Activated naive CD8-positive, alpha-beta T cell treated with anti-CD3 and anti-CD28 coated beads, Interleukin-2, amount 50 U/mL, for 24 hours (primary cell): ENCODE measurements at regions not wholly inside any gene's neighbourhood (a gene's known extent, or its start where the extent isn't known, plus 50 kb on each side); places are given as distances from the start of the nearest gene placed in this dataset.
A peak's percentile ranks its signal among the peaks of the same experiment; 100 is the strongest.

Source experiments
- ATAC-seq: fragments of 150-1000 bp; cut with Tn5 transposase; one replicate; pipeline ENCODE4 v1.10.0; 2021
- DNase-seq: peaks from one replicate; pipeline ENCODE4 v3.0.0; 2021
- H3K27ac Mint-ChIP-seq: one replicate; pipeline ENCODE4 v1.8.0; 2021; ENCODE audit warnings: mild to moderate bottlenecking, mixed read lengths
- H3K27me3 Mint-ChIP-seq: one replicate; pipeline ENCODE4 v1.8.0; 2021; ENCODE audit warnings: mixed read lengths
- H3K36me3 Mint-ChIP-seq: one replicate; pipeline ENCODE4 v1.8.0; 2021; ENCODE audit warnings: low read depth, mixed read lengths
- H3K4me1 Mint-ChIP-seq: one replicate; pipeline ENCODE4 v1.8.0; 2021; ENCODE audit warnings: mixed read lengths
- H3K4me3 Mint-ChIP-seq: one replicate; pipeline ENCODE4 v1.8.0; 2021; ENCODE audit warnings: mild to moderate bottlenecking, moderate library complexity, mixed read lengths
- H3K9me3 Mint-ChIP-seq: one replicate; pipeline ENCODE4 v1.8.0; 2021; ENCODE audit warnings: mixed read lengths

DNA sequence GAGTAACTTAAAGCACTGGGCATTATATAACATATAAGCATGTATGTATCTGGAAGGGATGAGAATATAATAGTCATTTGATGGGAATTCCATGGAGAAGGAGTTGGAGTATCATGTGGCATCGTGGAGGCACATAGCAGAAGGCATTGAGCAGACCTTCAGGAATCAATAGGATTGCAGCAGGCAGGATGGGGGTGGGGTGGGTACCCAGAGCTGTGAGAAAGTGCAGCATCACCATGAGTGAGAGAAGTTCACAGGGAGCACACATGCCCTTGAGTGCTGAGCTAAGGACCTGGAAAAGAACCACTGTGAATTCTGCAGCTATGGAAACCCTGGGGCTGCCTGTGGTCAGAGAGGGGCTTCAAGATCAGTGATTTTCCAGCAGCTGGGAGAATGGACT, 57.3 kb downstream of the MED10 start:
- H3K9me3 Mint-ChIP-seq, result peaks cover 9% of the 10 kb centered on the region
- H3K4me1 Mint-ChIP-seq, result no peaks in the 10 kb centered on the region
- ATAC-seq (no peak), DNase-seq (no peak)
- H3K4me3 Mint-ChIP-seq, result no peak overlapping the region
- H3K27ac Mint-ChIP-seq, result no peak overlapping the region
- no peaks in the 10 kb centered on the region for H3K27me3 Mint-ChIP-seq
- H3K36me3 Mint-ChIP-seq, result peaks cover 3% of the 10 kb centered on the region

DNA sequence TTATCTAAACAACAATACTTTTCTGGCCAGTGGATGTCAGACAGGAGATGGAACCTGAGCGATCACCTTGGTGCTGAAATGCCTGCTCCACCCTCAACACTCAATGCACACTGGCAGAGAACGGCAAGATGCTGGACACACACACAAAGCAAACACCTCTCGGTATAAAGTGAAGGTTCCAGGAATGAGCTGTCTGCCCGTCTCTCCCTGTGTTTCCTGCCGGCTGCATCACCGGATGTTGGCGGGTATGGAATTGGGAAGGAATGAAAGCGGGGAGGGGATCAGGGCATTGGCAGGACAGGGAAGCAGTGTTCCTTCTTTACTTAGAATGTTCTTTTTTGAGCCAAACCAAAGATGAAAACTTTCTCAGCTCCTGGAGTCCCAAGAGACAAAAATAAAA, 59.2 kb downstream of the MED10 start:
- Mint-ChIP-seq H3K4me1 (no peaks in the 10 kb centered on the region), H3K36me3 (peaks cover 3% of the 10 kb centered on the region), H3K9me3 (peaks cover 9% of the 10 kb centered on the region), H3K27ac (no peak overlapping the region), H3K27me3 (no peaks in the 10 kb centered on the region), H3K4me3 (no peak overlapping the region)
- DNase-seq (no peak), ATAC-seq (no peak)

DNA sequence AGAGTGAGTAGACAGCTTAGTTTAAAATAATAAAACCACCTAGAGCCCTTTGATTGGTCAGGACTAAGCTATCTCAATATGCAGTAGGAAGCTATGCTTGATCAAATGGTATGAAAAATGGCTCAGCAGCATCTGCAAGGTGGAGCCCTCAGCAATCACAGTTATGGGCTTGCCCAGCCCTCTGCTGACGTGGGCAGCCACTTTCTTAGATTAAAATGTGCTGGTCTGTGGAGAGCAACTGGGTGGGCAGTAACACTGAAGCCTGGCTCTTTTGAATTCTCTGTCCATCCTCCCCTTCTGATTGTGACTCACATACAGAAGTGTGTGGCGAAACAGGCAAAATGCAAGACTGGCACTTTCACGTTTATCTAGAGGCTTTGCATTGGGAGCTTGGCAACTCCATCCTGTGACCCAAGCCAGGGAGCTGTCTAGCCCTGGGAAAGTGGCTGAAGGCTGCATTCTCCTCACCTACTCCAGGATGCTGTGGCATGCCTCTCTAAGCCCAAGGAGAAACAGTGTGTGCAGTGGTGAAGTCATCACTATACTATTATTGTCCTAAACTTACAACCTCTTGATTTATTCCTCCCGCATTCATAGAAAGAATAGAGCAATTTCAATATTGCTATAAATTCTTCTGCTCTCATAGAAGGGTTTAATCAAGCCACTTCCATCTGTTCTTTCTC, 61.1 kb downstream of the MED10 start:
- peaks cover 9% of the 10 kb centered on the region for H3K9me3 Mint-ChIP-seq
- no peak overlapping the region for H3K4me3 Mint-ChIP-seq
- no peak overlapping the region for H3K27ac Mint-ChIP-seq
- DNase-seq, result no peak
- H3K36me3 Mint-ChIP-seq, result peaks cover 3% of the 10 kb centered on the region
- peaks cover 2% of the 10 kb centered on the region for H3K4me1 Mint-ChIP-seq
- ATAC-seq, result no peak
- no peaks in the 10 kb centered on the region for H3K27me3 Mint-ChIP-seq

DNA sequence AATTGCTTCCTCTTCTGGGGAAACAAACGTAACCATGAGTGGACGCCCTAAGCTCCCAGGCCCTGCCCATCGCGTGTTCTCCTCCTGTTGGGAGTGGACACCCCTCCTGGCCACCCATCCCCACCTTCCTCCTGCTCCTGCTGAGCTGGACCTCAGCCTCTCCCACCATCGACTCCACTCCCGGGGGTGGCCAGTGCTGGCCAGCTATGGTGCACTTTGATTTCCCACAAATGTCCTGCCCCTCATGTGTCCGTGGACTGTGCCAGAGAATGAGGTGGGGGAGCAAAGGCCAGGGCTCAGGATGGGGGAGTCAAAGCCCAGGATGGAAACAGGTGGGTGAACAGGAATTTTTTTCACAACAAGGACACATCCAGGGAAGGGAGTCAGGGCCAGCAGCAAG, 62.8 kb downstream of the MED10 start:
- Mint-ChIP-seq H3K4me1 (peaks cover 2% of the 10 kb centered on the region), H3K36me3 (no peaks in the 10 kb centered on the region), H3K27ac (no peak overlapping the region), H3K9me3 (no peaks in the 10 kb centered on the region), H3K4me3 (no peak overlapping the region), H3K27me3 (no peaks in the 10 kb centered on the region)
- DNase-seq (no peak), ATAC-seq (no peak)

DNA sequence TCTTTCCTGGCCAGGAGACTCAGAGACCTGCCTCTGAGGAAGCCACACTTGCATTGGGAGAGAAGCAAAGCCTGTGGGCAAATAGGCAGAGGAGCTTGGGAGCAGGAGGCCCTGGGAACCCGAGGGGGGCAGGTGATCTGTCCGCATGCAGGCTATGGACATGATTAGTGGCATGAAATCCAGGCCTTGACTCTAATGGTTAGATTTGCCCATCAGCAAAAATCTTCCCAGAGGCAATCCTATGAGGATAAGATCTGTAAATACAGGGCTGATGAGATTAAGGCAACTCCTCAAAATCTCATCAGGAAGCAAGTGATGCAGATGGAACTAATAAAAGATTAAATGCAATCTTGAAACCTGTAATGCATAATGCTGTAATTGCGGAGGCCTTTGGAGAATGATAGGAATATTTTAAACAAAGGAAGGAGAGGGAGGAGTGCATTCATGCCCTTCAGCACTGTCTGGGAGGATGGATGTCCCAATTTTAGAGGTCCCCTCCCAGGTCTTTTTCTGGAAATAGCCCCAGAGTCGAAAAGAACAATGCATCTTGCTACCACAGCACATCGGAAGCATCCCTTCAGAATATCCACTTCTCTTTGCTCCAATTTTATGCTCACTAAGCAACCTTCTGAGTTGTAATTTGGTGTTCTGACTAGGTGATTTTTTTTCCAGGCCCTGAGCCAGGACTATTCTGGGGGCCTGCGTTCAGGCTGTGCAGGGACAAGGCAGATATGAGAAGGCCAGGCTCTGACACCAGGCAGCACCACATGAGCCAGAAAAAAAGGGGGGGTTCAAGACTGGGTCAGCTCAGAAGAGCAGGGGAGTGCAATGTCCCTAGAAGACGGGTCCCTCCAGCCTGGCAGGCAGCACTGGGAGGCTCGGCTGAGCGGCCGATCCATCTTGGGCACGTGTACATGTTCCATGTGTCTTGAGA, 66.5 kb downstream of the MED10 start:
- Mint-ChIP-seq H3K9me3 (no peaks in the 10 kb centered on the region), H3K27ac (no peak overlapping the region), H3K27me3 (no peaks in the 10 kb centered on the region), H3K4me1 (peaks cover 2% of the 10 kb centered on the region), H3K36me3 (no peaks in the 10 kb centered on the region), H3K4me3 (no peak overlapping the region)
- DNase-seq (no peak), ATAC-seq (no peak)

DNA sequence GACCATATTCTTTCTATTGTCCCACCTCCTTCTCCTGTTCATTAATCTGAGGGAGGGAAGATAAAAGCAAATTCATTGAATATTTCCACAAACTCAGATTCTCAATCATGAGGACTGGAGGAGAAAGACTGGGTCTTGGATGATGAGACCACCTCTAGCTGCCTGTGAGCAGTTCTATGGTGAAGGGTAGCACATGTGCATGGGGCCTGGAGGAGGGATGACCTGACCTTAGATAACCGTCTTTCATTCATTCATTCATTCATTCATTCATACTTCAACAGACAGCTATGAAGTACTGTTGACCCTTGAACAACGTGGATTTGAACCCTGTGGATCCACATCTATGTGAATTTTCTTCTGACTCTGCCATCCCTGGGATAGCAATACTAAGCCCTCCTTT, 68.4 kb downstream of the MED10 start:
- Mint-ChIP-seq H3K27me3 (no peaks in the 10 kb centered on the region), H3K4me1 (peaks cover 2% of the 10 kb centered on the region), H3K9me3 (no peaks in the 10 kb centered on the region), H3K27ac (no peak overlapping the region), H3K36me3 (no peaks in the 10 kb centered on the region), H3K4me3 (no peak overlapping the region)
- no peak for ATAC-seq
- DNase-seq, result no peak

DNA sequence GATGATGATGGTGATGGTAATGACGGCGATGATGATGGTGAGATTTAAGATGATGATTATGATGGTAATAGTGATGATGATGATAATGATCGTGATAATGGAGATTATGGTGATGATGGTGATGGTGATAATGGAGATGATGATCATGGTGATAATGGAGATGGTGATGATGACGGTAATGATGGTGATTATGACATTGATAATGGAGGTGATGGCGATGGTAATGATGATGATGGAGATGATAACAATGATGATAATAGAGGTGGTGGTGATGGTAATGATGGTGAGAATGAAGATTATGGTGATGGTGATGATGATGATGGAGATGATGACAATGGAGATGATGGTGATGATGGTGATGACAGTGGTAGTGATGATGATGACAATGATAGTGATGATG, 69.7 kb downstream of the MED10 start:
- no peaks in the 10 kb centered on the region for H3K36me3 Mint-ChIP-seq
- no peak overlapping the region for H3K27ac Mint-ChIP-seq
- H3K4me1 Mint-ChIP-seq, result no peaks in the 10 kb centered on the region
- DNase-seq, result no peak
- no peaks in the 10 kb centered on the region for H3K27me3 Mint-ChIP-seq
- no peak overlapping the region for H3K4me3 Mint-ChIP-seq
- ATAC-seq, result no peak
- no peaks in the 10 kb centered on the region for H3K9me3 Mint-ChIP-seq

DNA sequence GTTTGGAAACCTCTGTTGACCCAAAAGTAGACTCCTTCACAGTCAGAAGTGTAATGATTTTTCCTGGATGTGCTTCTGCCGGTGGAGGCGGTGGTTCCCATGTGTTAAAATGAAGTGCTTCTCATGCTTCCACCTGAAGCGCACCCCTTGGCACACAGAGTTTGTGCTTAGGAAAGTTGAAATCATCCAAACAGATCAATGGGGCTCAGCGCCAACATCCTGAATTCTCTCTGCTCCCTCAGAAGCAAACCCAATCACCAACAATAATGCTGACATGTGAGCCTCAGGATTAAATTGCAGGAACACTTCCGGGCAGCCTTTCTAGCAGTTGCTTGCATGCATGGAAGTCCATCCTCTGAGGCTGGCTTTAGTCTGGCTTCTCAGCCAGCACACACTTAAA, 71.0 kb downstream of the MED10 start:
- H3K36me3 Mint-ChIP-seq, result no peaks in the 10 kb centered on the region

DNA sequence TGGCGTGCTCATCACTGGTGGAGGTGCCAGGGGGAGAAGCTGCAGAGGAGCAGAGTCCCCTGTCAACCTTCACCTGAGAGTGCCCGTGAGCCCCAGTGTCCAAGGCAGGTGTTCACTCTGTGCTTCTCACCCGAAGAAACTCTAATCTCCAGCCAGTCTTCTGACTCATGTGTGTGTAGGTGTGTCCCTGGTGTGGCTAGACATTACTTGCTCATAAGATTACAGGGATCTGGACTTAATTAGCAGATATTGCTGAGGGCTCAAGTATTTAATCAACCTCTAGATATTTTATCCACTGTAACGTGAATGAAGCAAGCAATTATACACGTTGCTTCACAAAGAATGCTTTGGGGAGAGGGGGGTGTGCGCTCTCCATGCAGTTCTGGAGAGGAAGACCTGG, 72.5 kb downstream of the MED10 start:
- DNase-seq, result no peak
- H3K27me3 Mint-ChIP-seq, result peaks cover 3% of the 10 kb centered on the region

More for the DNA sequence above, 71.0 kb downstream of the MED10 start:
- Mint-ChIP-seq H3K27me3 (no peaks in the 10 kb centered on the region), H3K4me1 (no peaks in the 10 kb centered on the region), H3K27ac (no peak overlapping the region), H3K4me3 (no peak overlapping the region), H3K9me3 (no peaks in the 10 kb centered on the region)
- DNase-seq, result no peak
- no peak for ATAC-seq

DNA sequence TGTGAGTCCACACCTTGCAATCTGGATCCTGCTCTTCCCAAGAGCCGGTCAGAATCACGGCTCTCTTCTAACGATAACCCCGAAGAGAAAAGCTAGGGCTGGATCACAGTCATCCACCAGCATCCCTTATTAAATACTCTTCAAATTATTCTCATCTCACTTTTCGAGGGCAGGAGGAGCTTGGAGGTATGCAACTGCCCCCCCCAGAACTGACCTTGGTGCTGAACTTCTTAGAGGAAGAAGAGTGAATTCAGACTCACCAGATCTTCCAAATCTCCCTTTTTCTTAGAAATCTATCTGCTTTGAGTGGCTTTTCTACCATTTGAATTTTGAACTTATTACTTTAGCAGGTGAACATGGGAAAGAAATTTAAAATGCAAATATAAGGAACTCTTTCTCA, 75.7 kb downstream of the MED10 start:
- no peak overlapping the region for H3K27ac Mint-ChIP-seq
- no peaks in the 10 kb centered on the region for H3K9me3 Mint-ChIP-seq
- no peaks in the 10 kb centered on the region for H3K36me3 Mint-ChIP-seq
- no peak overlapping the region for H3K4me3 Mint-ChIP-seq
- DNase-seq (no peak), ATAC-seq (no peak)
- no peaks in the 10 kb centered on the region for H3K4me1 Mint-ChIP-seq
- peaks cover 3% of the 10 kb centered on the region for H3K27me3 Mint-ChIP-seq

More for the DNA sequence above, 72.5 kb downstream of the MED10 start:
- H3K4me1 Mint-ChIP-seq, result no peaks in the 10 kb centered on the region
- ATAC-seq, result no peak
- no peaks in the 10 kb centered on the region for H3K9me3 Mint-ChIP-seq
- no peak overlapping the region for H3K27ac Mint-ChIP-seq
- H3K36me3 Mint-ChIP-seq, result no peaks in the 10 kb centered on the region
- H3K4me3 Mint-ChIP-seq, result no peak overlapping the region

DNA sequence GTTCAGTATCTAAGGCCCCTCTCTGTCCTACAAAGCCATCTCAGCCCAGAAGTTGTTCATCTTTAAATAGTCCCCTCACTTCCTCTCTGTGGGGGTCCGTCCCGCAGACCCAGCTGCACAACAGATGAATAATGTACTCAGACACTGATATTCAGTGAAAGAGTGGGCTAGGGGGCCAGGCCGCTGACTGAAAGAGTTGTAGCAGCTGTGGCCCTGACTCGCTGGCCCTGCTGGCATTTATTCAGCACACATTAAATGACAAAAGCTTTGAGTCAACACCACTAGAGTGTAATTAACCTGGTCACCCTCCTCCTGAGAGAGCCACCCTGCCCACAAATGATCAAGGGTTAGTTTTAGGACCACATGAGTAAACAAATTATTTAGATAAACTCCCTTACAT, 76.3 kb downstream of the MED10 start:
- ATAC-seq (no peak), DNase-seq (no peak)
- Mint-ChIP-seq H3K27ac (no peak overlapping the region), H3K9me3 (no peaks in the 10 kb centered on the region), H3K4me1 (no peaks in the 10 kb centered on the region), H3K36me3 (no peaks in the 10 kb centered on the region), H3K27me3 (peaks cover 3% of the 10 kb centered on the region), H3K4me3 (no peak overlapping the region)

DNA sequence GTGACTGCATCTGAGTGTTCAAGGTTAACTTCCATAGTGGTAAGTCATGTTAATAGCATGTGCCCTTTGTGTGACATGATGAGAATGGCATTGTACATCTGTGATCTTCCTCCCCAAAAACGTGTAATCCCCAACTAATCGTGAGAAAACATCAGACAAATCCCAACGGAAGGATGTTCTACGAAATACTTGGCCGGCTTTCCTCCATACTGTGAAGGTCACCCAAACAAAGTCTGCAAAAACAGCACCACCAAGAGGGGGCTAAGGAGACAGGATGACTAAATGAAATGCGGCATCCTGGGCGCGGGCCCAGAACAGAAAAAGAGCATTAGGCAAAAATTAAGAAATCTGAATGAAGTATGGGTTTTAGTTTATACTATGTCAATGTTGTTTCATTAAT, 81.8 kb downstream of the MED10 start:
- no peak for DNase-seq
- Mint-ChIP-seq H3K27me3 (peaks cover 3% of the 10 kb centered on the region), H3K27ac (no peak overlapping the region), H3K9me3 (no peaks in the 10 kb centered on the region), H3K4me3 (no peak overlapping the region), H3K36me3 (no peaks in the 10 kb centered on the region), H3K4me1 (no peaks in the 10 kb centered on the region)
- ATAC-seq, result no peak

DNA sequence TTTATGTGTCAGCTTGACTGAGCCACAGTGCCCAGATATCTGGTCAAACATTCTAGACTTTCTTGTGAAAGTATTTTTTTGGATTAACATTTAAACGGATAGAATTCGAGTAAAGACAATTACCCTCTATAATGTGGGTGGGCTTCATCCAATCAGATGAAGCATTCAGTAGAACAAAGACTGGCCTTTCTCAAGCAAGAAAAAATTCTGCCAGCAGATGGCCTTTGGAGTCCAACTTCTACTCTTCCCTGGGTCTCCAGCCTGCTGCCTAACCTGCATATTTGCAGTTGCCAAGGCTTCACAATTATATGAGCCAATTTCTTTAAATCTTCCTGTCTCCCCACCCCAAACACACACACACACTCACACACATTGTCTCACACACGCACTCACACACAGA, 86.4 kb downstream of the MED10 start:
- Mint-ChIP-seq H3K9me3 (no peaks in the 10 kb centered on the region), H3K4me3 (no peak overlapping the region), H3K27ac (no peak overlapping the region), H3K27me3 (no peaks in the 10 kb centered on the region), H3K36me3 (no peaks in the 10 kb centered on the region), H3K4me1 (no peaks in the 10 kb centered on the region)
- no peak for DNase-seq
- ATAC-seq, result peak; percentile 28

DNA sequence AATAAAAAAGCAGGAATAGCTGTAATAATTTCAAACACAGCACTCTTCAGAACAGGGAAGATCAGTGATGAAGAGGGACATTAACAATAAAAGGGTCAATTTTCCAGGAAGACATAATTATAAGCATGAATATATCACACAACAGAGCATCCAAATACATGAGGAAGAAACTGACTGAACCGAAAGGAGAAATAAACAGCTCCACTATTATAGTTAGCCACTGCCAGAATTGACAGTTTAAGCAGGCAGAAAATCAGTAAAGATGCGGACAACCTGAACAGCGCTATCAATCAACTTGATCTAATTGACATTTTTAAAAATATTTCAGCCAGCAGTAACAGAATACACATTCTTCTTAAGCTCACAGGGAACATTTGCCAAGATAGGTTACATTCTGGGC, 89.1 kb downstream of the MED10 start:
- Mint-ChIP-seq H3K4me3 (no peak overlapping the region), H3K4me1 (no peaks in the 10 kb centered on the region), H3K27ac (no peak overlapping the region), H3K9me3 (no peaks in the 10 kb centered on the region), H3K36me3 (no peaks in the 10 kb centered on the region), H3K27me3 (no peaks in the 10 kb centered on the region)
- DNase-seq (no peak), ATAC-seq (no peak)

DNA sequence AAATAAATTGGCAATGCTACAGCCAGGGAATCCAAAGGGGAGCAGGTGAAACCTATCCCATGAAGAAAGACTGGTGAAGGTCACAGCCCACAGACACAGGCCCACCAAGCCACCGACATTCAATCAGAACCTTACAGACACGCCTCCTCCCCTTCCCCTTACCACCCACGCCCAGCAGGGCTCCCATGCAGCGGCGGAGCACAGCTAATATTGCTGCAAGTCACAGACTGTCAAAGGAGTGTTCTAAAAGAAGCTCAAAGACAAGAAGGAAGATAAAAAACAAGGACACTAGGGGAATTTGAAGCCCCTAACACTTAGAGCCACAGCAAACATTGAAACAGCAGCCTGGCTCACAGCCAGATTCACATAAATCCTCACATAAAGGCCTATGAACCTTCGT, 91.2 kb downstream of the MED10 start:
- DNase-seq, result no peak
- H3K27me3 Mint-ChIP-seq, result peaks cover 2% of the 10 kb centered on the region

More for the DNA sequence above, 91.2 kb downstream of the MED10 start:
- H3K27ac Mint-ChIP-seq, result no peak overlapping the region
- no peak overlapping the region for H3K4me3 Mint-ChIP-seq
- H3K4me1 Mint-ChIP-seq, result no peaks in the 10 kb centered on the region
- no peak for ATAC-seq
- H3K9me3 Mint-ChIP-seq, result no peaks in the 10 kb centered on the region
- H3K36me3 Mint-ChIP-seq, result peaks cover 2% of the 10 kb centered on the region
